Neural crest cell (in vitro differentiated cells): ENCODE measurements at regions not wholly inside any gene's neighbourhood (a gene's known extent, or its start where the extent isn't known, plus 50 kb on each side); places are given as distances from the start of the nearest gene placed in this dataset.

ENCODE experiments used
- DNase-seq: peaks from one replicate; pipeline ENCODE4 v3.0.0; 2021; ENCODE audit warnings: low read depth, mixed read lengths, low spot score
- H3K27ac Mint-ChIP-seq: one replicate; pipeline ENCODE4 v1.8.0; 2021; ENCODE audit warnings: mild to moderate bottlenecking, mixed read lengths; ENCODE audit not compliant: unreplicated experiment
- H3K27me3 Mint-ChIP-seq: 2 replicates; pipeline ENCODE4 v1.8.0; 2021; ENCODE audit warnings: low read depth, mild to moderate bottlenecking, mixed read lengths
- H3K36me3 Mint-ChIP-seq: 2 replicates; pipeline ENCODE4 v1.8.0; 2021; ENCODE audit warnings: low read depth, mild to moderate bottlenecking, mixed read lengths
- H3K4me1 Mint-ChIP-seq: 2 replicates; pipeline ENCODE4 v1.8.0; 2021; ENCODE audit warnings: mixed read lengths
- H3K4me3 Mint-ChIP-seq: one replicate; pipeline ENCODE4 v1.8.0; 2021; ENCODE audit warnings: mild to moderate bottlenecking, mixed read lengths
- H3K9me3 Mint-ChIP-seq: 2 replicates; pipeline ENCODE4 v1.8.0; 2021; ENCODE audit warnings: mixed read lengths
- TF ChIP-seq, protein P1 (sequence below): fragments of 200-600 bp; sonication (generic); conservative IDR thresholded peaks from 2 replicates; pipeline ENCODE4 v1.5.0; 2021; ENCODE audit warnings: antibody characterized with exemption, mild to moderate bottlenecking

- Mint-ChIP-seq H3K36me3 (no peaks in the 10 kb centered on the region), H3K27me3 (no peaks in the 10 kb centered on the region), H3K9me3 (peaks cover 3% of the 10 kb centered on the region), H3K4me1 (peaks cover 5% of the 10 kb centered on the region), H3K27ac (no peak overlapping the region), H3K4me3 (no peak overlapping the region)
- TF ChIP-seq, protein P1, sequence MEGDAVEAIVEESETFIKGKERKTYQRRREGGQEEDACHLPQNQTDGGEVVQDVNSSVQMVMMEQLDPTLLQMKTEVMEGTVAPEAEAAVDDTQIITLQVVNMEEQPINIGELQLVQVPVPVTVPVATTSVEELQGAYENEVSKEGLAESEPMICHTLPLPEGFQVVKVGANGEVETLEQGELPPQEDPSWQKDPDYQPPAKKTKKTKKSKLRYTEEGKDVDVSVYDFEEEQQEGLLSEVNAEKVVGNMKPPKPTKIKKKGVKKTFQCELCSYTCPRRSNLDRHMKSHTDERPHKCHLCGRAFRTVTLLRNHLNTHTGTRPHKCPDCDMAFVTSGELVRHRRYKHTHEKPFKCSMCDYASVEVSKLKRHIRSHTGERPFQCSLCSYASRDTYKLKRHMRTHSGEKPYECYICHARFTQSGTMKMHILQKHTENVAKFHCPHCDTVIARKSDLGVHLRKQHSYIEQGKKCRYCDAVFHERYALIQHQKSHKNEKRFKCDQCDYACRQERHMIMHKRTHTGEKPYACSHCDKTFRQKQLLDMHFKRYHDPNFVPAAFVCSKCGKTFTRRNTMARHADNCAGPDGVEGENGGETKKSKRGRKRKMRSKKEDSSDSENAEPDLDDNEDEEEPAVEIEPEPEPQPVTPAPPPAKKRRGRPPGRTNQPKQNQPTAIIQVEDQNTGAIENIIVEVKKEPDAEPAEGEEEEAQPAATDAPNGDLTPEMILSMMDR, result no peak
- DNase-seq, result no peak
Observed at GRCh38 chr3:84504761-84505160, 454.0 kb upstream of the CADM2 start.

DNA sequence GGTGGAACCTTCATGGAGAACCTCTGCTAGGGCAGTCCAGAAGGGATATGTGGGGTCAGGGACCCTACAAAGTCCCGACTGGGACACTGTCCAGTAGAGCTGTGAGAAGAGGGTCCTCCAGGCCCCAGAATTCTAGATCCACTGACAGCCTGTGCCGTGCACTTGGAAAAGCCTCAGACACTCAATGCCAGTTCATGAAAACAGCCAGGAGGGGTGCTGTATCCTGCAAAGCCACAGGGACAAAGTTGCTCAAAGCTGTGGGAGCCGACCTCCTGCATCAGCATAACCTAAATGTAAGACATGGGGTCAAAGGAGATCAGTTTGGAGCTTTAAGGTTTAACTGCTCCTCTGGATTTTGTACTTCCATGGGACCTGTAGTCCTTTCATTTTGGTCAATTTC lies 448.8 kb upstream of the CADM2 start:
- peaks cover 3% of the 10 kb centered on the region for H3K36me3 Mint-ChIP-seq
- no peak overlapping the region for H3K4me3 Mint-ChIP-seq
- DNase-seq, result no peak
- no peaks in the 10 kb centered on the region for H3K27me3 Mint-ChIP-seq
- peaks cover under 1% of the 10 kb centered on the region for H3K4me1 Mint-ChIP-seq
- TF ChIP-seq, protein P1, result no peak
- peaks cover 6% of the 10 kb centered on the region for H3K9me3 Mint-ChIP-seq
- no peak overlapping the region for H3K27ac Mint-ChIP-seq

GRCh38 chr3:84522893-84523292 lies 435.9 kb upstream of the CADM2 start:
- Mint-ChIP-seq H3K27ac (no peak overlapping the region), H3K36me3 (peaks cover 6% of the 10 kb centered on the region), H3K4me1 (peaks cover 10% of the 10 kb centered on the region), H3K27me3 (no peaks in the 10 kb centered on the region), H3K4me3 (no peak overlapping the region), H3K9me3 (peaks cover 5% of the 10 kb centered on the region)
- TF ChIP-seq, protein P1, result no peak
- no peak for DNase-seq

- peaks cover 17% of the 10 kb centered on the region for H3K9me3 Mint-ChIP-seq
Observed at GRCh38 chr3:84536916-84537315, 421.9 kb upstream of the CADM2 start.

DNA sequence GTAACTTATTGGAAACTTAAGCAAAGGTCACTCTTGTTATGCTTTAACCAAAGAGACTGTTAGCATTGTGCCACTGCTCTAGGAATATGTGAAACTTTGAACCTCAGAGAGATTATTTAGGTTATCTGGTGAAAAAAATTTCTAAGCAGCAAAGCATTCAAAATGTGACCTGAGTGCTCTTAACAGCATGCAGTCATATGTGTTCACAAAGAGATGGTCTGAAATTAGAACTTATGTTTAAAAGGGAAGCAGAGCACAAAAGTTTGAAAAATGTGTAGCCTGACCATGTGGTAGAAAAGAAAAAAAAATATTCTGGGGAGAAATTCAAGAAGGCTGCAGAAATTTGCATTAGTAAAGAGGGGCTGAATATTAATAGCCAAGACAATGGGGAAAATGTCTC lies 420.2 kb upstream of the CADM2 start:
- no peaks in the 10 kb centered on the region for H3K27me3 Mint-ChIP-seq
- peaks cover 4% of the 10 kb centered on the region for H3K36me3 Mint-ChIP-seq
- DNase-seq, result no peak
- H3K27ac Mint-ChIP-seq, result no peak overlapping the region
- TF ChIP-seq, protein P1, result no peak
- no peak overlapping the region for H3K4me3 Mint-ChIP-seq
- H3K9me3 Mint-ChIP-seq, result peaks cover 11% of the 10 kb centered on the region
- H3K4me1 Mint-ChIP-seq, result no peaks in the 10 kb centered on the region

More at GRCh38 chr3:84536916-84537315, 421.9 kb upstream of the CADM2 start:
- TF ChIP-seq, protein P1, result no peak
- peaks cover 6% of the 10 kb centered on the region for H3K36me3 Mint-ChIP-seq
- no peak overlapping the region for H3K27ac Mint-ChIP-seq
- H3K4me1 Mint-ChIP-seq, result no peaks in the 10 kb centered on the region
- H3K4me3 Mint-ChIP-seq, result no peak overlapping the region
- no peaks in the 10 kb centered on the region for H3K27me3 Mint-ChIP-seq
- DNase-seq, result no peak

DNA sequence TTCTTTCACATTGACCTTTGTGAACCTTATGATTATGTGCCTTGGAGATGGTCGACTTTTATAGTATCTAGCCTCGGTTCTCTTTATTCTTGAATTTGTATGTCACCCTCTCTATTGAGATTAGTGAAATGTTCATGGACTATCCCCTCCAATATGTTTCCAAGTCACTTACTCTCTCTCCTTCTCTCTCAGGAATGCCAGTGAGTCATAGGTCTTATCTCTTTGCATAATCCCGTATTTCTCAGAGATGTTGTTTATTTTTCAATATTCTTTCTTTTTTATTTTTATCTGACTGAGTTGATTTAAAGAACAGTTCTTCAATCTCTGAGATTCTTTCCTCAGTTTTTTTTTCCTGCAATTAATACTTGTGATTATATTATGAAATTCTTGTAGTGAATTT lies 411.6 kb upstream of the CADM2 start:
- peaks cover 12% of the 10 kb centered on the region for H3K4me1 Mint-ChIP-seq
- H3K27me3 Mint-ChIP-seq, result no peaks in the 10 kb centered on the region
- H3K27ac Mint-ChIP-seq, result no peak overlapping the region
- H3K9me3 Mint-ChIP-seq, result peaks cover 2% of the 10 kb centered on the region
- peaks cover 3% of the 10 kb centered on the region for H3K36me3 Mint-ChIP-seq
- no peak overlapping the region for H3K4me3 Mint-ChIP-seq
- TF ChIP-seq, protein P1, result no peak
- no peak for DNase-seq
